H1 (cell line): ENCODE measurements at regions not wholly inside any gene's neighbourhood (a gene's known extent, or its start where the extent isn't known, plus 50 kb on each side); places are given as distances from the start of the nearest gene placed in this dataset.

Source experiments
- ASH2L ChIP-seq: fragments of 200-600, 300-600 bp; sonication (generic); IDR thresholded peaks from one replicate; pipeline ENCODE4 v1.7.1; 2017; ENCODE audit warnings: low read length
- ATF3 ChIP-seq: IDR thresholded peaks from 2 replicates; pipeline ENCODE4 v1.6.1; 2011; ENCODE audit warnings: low read depth, mild to moderate bottlenecking, low read length; ENCODE audit not compliant: insufficient read depth
- CBX5 ChIP-seq: fragments of 300-800, 300-1000 bp; sonication (generic); IDR thresholded peaks from 2 replicates; pipeline ENCODE4 v1.7.1; 2016; ENCODE audit warnings: antibody characterized with exemption, low read length, low read depth
- CHD7 ChIP-seq: fragments of 300-600 bp; sonication (generic); IDR thresholded peaks from 2 replicates; pipeline ENCODE4 v1.7.1; 2012; ENCODE audit warnings: low read length, moderate library complexity, mild to moderate bottlenecking, inconsistent platforms; ENCODE audit not compliant: insufficient replicate concordance

- TF ChIP-seq CHD7, result no peak
- no peak for TF ChIP-seq CBX5
- no peak for TF ChIP-seq ASH2L
- TF ChIP-seq ATF3, result no peak
- TF ChIP-seq, all 59 proteins: peak for 0
Measured at GRCh38 chr6:121549736-121550135, 114.3 kb downstream of the GJA1 start (continued).
